ENCODE measurements at regions not wholly inside any gene's neighbourhood (a gene's known extent, or its start where the extent isn't known, plus 50 kb on each side); places are given as distances from the start of the nearest gene placed in this dataset.

DNA sequence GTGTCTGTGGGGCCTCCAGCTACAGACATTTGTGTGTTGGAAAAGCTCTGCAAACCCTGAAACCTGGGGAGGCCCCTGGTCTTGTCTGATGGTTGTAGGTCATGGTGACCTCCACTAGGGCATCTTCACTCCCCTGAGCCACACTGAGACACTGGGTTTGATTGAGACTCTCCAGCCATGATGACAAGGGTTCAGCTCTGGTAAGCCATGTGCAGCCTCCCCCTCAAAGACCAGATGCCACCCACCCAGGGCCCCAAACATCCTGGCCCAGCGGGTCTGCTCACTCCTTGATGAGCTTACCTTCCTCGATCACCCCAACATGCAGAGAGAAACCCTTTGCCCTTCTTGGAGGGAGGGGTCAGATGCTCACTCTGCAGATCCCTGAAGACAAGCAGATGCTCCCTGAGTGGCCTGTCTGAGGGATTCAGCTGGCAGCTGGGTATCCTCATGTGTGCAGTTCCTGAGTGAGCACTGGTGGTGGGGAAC, 101.6 kb downstream of the METRNL start:
- H3K36me3 Mint-ChIP-seq, result no peaks in the 10 kb centered on the region
- ATAC-seq (peak; percentile 53), DNase-seq (ENCODE audit: low spot score in 2 of 2) (peak; percentile 1 to 38)
- no peak overlapping the region for H3K27ac Mint-ChIP-seq
- no peak overlapping the region for H3K4me3 Mint-ChIP-seq
- H3K9me3 Mint-ChIP-seq, result no peaks in the 10 kb centered on the region
- peaks cover 15% of the 10 kb centered on the region for H3K4me1 Mint-ChIP-seq

DNA sequence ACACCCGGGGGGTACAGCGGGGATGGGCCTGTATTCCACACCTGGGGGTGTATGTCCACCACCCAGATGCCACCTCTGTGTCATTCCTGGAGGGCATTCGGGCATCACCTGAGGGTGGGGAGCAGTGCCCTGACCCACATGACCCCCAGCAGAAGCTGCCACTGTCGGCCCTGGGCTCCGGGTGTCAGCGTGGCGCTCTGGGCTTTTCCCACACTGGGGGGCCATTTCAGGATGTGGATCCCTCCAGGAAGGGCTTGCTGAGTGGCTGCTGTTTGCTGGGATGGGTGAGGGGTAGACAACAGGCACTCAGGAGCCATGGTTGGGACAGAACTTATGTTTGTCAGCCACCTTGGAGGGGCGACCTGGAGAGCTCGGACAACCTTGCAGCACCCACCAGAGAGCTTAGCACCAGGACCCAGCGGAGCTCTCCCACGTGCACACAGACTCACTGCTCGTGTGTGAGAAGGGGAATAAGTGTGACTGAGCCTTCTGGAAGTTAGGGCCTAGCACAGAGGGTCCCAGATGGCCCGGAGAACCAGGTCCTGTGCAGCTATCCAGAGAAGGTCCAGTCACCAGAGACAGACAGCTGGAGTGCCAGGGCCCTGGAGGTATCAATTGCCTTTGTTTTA, 102.7 kb downstream of the METRNL start:
- Mint-ChIP-seq H3K4me3 (no peak overlapping the region), H3K9me3 (no peaks in the 10 kb centered on the region), H3K27ac (no peak overlapping the region), H3K36me3 (no peaks in the 10 kb centered on the region), H3K4me1 (peaks cover 16% of the 10 kb centered on the region)
- DNase-seq (ENCODE audit: low spot score in 2 of 2) (peak in 1 of 2 donors; percentile 1), ATAC-seq (no peak)

- ATAC-seq (no peak), DNase-seq (ENCODE audit: low spot score in 2 of 2) (peak; percentile 1 to 41)
- H3K4me3 Mint-ChIP-seq, result no peak overlapping the region
- H3K27ac Mint-ChIP-seq, result no peak overlapping the region
- H3K9me3 Mint-ChIP-seq, result peaks cover under 1% of the 10 kb centered on the region
- H3K36me3 Mint-ChIP-seq, result no peaks in the 10 kb centered on the region
- H3K4me1 Mint-ChIP-seq, result peaks cover 21% of the 10 kb centered on the region
These were observed 103.3 kb downstream of the METRNL start for GRCh38 chr17:83182620-83183101.

DNA sequence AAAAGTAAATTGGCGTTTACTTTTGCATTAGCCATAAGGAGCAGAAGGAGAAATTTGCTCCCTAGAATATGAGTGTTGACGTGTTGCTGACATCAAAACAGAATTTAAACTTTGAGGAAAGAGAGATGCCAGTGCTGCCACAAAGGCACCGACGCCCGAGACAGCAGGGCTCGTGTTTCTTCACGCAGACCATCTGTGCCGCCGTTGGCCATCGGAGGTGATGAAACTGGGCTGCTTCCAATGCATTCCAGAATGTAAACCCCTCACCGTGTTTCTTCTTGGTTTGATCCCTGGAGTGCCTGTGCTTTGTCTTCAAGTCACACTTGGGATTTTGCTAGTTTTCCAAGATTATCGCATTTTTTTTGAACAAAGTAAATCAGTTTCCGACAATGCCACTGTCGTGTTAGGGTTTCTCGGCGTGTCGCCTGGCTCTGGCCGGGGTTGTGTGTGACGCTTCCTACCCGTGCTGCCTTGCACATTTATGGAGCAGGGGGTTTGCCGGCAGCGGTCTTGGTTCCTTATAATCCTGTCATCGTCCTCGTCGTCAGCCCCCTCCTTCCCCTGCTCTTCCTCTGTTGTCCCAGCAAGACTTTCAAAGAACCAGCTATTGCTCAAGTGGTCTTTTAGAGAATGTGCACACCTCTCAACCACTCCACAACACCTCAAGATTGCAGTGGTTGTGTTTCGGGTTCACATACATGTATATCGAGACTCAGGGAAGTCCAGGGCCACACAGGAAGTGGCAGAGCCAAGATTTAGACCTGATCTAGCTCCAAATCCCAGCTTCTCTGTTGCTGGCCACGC, 103.9 kb downstream of the METRNL start:
- Mint-ChIP-seq H3K27ac (no peak overlapping the region), H3K4me1 (peaks cover 28% of the 10 kb centered on the region), H3K36me3 (no peaks in the 10 kb centered on the region), H3K9me3 (peaks cover 4% of the 10 kb centered on the region), H3K4me3 (no peak overlapping the region)
- DNase-seq (ENCODE audit: low spot score in 2 of 2) (peak in 1 of 2 donors; percentile 1), ATAC-seq (no peak)

DNA sequence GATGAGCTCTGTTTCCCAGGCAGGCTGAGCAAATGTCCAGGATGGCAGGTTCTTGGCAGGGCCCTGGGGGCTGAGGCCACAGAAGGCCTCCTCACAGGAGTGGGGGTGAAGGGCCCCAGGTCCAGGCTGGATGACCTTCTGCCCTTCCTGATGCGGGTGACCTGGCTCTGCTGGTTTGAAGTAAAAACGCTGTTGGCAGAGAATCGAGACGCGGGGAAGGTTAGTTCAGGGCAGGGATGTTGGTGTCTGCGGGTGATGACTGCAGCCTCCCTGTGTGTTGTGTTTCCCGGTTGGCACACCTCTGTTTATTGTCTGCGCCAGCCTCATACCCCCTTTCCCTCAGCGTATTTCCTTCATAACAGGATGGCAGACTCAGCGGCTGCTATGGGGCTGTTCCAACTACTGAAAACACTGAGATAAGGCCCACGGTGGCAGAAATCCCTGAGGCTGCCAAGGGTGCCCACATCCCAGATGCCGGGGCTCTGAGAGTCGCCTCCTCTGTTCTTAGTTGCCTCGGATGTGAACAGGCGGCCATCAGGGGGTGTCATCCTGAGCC, 104.6 kb downstream of the METRNL start:
- Mint-ChIP-seq H3K4me1 (peaks cover 35% of the 10 kb centered on the region), H3K36me3 (no peaks in the 10 kb centered on the region), H3K4me3 (no peak overlapping the region), H3K9me3 (peaks cover 10% of the 10 kb centered on the region), H3K27ac (no peak overlapping the region)
- DNase-seq (ENCODE audit: low spot score in 2 of 2) (no peak), ATAC-seq (no peak)

DNA sequence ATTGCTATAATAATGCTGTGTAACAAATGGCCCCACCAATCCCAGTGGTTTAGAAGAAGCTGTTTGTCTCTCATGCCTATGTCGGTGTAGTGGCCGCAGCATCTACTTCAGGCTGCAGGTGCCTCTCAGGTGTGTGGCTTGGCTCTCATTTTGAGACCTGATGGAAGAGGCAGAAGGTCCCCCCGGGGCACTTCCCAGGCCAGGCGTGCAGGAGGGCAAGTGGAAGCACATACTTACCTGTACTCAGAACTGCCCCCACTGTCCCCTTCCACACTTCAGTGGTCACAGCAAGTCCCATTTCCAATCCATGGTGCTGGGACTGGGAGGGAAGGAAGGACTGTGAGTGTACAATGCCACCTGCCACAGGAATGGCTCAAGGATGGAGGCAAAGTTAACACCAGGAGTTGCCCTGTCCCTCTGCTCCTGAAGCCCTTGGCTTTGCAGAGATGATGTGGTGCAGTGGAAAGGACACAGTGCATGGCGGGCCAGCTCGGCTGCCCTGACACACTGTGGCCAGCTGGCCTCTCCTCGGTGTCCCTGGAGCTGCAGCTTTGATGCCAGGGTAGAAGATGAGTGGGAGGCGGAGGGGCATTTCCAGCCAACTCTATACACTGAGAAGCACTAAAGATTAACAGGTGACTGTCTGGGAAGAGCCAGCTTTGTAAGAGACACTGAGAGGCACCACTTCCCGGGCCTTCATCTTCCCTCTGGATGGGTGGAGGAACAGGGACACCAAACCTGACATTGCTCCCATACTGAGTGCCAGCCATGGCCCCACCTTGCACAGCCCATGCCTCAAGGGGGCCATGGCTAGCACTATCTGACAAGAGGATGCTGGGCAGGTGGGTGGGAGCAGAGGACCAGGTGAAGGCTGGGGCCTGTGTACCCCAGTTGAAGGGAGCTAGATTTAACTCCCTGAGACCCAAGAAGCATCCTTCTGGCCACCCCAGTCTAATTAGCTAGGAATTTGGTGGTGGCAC, 105.9 kb downstream of the METRNL start:
- Mint-ChIP-seq H3K4me1 (peaks cover 36% of the 10 kb centered on the region), H3K36me3 (no peaks in the 10 kb centered on the region), H3K9me3 (peaks cover 11% of the 10 kb centered on the region), H3K4me3 (no peak overlapping the region), H3K27ac (no peak overlapping the region)
- ATAC-seq (no peak), DNase-seq (ENCODE audit: low spot score in 2 of 2) (peak in 1 of 2 donors; percentile 1)

GRCh38 chr17:83186226-83186625, 106.8 kb downstream of the METRNL start:
- ATAC-seq, result no peak
- peaks cover 40% of the 10 kb centered on the region for H3K4me1 Mint-ChIP-seq
- no peaks in the 10 kb centered on the region for H3K36me3 Mint-ChIP-seq
- DNase-seq (ENCODE audit: low spot score in 2 of 2), result peak in 1 of 2 donors; percentile 2
- no peak overlapping the region for H3K27ac Mint-ChIP-seq
- H3K4me3 Mint-ChIP-seq, result no peak overlapping the region
- H3K9me3 Mint-ChIP-seq, result peaks cover 11% of the 10 kb centered on the region

DNA sequence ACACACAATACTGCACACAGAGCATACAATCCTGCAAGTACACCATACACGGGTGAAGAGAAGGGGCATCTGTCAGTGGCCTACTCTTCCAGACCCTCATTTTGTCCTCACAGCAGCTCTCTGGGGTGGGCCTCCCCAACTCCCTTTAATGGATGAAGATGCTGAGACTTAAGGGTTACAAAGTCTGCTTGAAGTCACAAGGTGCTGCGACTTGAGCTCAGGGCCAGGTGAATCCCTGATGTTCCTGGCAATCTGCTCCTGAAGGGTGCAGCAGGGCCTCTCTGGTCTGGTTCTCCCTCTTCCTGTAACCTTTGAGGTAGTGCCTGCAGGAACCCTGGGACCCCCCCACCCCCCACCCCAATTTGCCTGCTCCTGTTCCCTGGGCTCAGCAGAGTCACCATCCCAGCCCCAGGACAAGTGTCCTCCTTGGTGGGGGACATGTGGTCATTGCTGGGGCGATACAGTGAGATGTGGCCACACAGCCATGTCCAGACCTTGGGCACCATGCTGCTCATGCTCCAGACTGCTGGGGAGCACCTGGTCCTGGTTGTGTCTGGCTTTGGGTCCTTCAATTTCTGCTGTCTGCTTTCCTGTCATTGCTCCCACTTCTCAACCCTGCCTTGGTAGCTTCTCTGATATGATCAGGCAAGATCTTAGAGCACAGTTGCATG, 107.5 kb downstream of the METRNL start:
- Mint-ChIP-seq H3K36me3 (no peaks in the 10 kb centered on the region), H3K27ac (no peak overlapping the region), H3K4me1 (peaks cover 41% of the 10 kb centered on the region)

DNA sequence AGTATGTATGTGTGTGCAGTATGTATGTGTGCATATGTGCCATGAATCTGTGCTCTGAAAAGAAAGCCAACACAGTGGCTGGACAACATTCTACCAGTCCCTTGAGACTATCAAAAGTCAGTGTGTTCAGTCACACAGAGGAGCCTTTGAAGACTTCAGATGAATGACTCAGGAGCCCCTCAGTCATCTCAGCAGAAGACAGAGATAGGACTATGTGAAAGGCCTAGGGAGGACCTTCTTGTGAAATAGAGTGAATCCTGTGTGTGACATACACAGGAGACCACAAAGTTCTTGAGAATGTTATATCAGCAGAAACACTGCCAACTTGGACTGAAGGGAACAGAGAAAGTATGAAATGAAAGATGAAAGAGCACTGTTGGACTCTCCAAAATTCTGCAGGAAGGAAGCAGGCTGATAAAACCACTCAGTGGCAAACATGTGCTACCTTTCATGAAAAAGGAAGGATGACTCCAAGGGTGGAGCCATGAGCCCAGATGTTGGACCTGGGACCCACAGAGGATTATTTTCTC, 108.4 kb downstream of the METRNL start:
- no peaks in the 10 kb centered on the region for H3K36me3 Mint-ChIP-seq
- H3K27ac Mint-ChIP-seq, result no peak overlapping the region
- peaks cover 11% of the 10 kb centered on the region for H3K9me3 Mint-ChIP-seq
- no peak overlapping the region for H3K4me3 Mint-ChIP-seq
- DNase-seq (ENCODE audit: low spot score in 2 of 2) (peak in 1 of 2 donors; percentile 1), ATAC-seq (peak; percentile 90)
- peaks cover 41% of the 10 kb centered on the region for H3K4me1 Mint-ChIP-seq

More for the DNA sequence above, 107.5 kb downstream of the METRNL start:
- DNase-seq (ENCODE audit: low spot score in 2 of 2) (peak in 1 of 2 donors; percentile 0), ATAC-seq (no peak)
- Mint-ChIP-seq H3K4me3 (no peak overlapping the region), H3K9me3 (peaks cover 11% of the 10 kb centered on the region)

GRCh38 chr17:83189044-83190003, 109.9 kb downstream of the METRNL start:
- H3K4me3 Mint-ChIP-seq, result no peak overlapping the region
- H3K9me3 Mint-ChIP-seq, result peaks cover 11% of the 10 kb centered on the region
- ATAC-seq (no peak), DNase-seq (ENCODE audit: low spot score in 2 of 2) (no peak)
- H3K27ac Mint-ChIP-seq, result peak overlapping the region; percentile 54
- H3K36me3 Mint-ChIP-seq, result no peaks in the 10 kb centered on the region
- peaks cover 50% of the 10 kb centered on the region for H3K4me1 Mint-ChIP-seq

GRCh38 chr17:83190004-83190385, 110.6 kb downstream of the METRNL start:
- peaks cover 11% of the 10 kb centered on the region for H3K9me3 Mint-ChIP-seq
- peak overlapping the region; percentile 56 for H3K27ac Mint-ChIP-seq
- peaks cover 56% of the 10 kb centered on the region for H3K4me1 Mint-ChIP-seq
- no peak overlapping the region for H3K4me3 Mint-ChIP-seq
- ATAC-seq (no peak), DNase-seq (ENCODE audit: low spot score in 2 of 2) (peak; percentile 0 to 42)
- no peaks in the 10 kb centered on the region for H3K36me3 Mint-ChIP-seq

DNA sequence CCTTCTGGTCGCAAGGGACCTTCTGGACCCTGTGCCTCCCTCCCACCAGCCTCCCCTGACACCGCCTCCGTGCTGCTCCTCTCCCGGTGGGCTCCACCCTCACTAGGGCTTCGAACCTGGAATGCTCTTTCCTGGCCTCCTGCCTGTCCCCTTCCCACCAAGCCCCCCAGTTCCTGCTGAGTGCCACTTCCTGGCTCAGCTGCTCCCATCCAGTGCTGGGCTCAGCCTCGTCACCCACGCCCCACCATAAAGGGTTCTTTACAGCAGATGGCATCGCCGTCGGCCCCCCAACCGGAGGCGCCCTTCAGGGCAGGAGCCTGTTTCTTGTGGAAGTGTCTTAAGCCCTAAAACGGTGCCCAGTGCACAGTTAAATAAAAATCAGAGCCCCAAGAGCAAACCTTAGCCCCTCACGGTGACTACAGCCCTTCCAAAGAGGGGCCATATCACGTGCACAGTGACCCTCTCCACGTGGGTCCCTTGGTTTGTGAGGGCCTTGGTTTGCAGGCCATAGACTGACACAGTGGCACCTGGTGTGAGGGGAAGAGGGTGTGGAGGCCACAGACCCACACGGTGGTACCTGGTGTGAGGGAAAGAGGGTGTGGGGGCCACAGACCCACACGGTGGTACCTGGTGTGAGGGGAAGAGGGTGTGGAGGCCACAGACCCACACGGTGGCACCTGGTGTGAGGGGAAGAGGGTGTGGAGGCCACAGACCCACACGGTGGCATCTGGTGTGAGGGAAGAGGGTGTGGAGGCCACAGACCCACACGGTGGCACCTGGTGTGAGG, 111.4 kb downstream of the METRNL start:
- peak; percentile 1 to 41 for DNase-seq (ENCODE audit: low spot score in 2 of 2)
- Mint-ChIP-seq H3K4me1 (peaks cover 60% of the 10 kb centered on the region), H3K4me3 (no peak overlapping the region), H3K27ac (peak overlapping the region; percentile 56), H3K36me3 (no peaks in the 10 kb centered on the region), H3K9me3 (peaks cover 11% of the 10 kb centered on the region)
- ATAC-seq, result no peak

All from stimulated activated effector memory CD8-positive, alpha-beta T cell treated with anti-CD3 and anti-CD28 coated beads, Interleukin-12 subunit alpha, Interleukin-12 subunit beta, amount 100 ng/mL, for 72 hours (primary cell).